ENCODE measurements at regions not wholly inside any gene's neighbourhood (a gene's known extent, or its start where the extent isn't known, plus 50 kb on each side); places are given as distances from the start of the nearest gene placed in this dataset.

DNA sequence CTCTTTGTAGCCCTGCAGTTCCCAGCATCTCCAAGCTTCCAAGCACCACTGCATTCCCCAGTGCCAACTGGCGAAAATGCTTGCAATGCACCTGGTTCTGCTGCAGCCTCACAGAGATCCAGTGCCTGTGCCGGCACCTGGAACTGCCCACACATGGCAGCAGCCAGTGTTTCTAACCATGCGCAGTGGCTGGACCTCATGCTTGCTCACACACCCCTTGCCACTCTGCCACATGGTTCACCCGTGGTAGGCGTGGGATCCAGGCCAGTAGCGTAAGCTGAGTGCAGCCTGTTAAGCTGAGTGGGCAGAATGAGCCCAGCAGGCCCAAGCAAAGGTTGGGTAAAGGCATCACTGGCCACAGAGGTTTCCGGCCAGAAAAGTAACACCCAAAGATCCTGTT lies 214.1 kb upstream of the VLDLR start:
- TF ChIP-seq, protein P1, sequence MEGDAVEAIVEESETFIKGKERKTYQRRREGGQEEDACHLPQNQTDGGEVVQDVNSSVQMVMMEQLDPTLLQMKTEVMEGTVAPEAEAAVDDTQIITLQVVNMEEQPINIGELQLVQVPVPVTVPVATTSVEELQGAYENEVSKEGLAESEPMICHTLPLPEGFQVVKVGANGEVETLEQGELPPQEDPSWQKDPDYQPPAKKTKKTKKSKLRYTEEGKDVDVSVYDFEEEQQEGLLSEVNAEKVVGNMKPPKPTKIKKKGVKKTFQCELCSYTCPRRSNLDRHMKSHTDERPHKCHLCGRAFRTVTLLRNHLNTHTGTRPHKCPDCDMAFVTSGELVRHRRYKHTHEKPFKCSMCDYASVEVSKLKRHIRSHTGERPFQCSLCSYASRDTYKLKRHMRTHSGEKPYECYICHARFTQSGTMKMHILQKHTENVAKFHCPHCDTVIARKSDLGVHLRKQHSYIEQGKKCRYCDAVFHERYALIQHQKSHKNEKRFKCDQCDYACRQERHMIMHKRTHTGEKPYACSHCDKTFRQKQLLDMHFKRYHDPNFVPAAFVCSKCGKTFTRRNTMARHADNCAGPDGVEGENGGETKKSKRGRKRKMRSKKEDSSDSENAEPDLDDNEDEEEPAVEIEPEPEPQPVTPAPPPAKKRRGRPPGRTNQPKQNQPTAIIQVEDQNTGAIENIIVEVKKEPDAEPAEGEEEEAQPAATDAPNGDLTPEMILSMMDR (IDR thresholded peaks at IDR 0.05; ENCODE audit: extremely low read depth, missing control alignments), result no peak
- no peak for DNase-seq (ENCODE audit: low spot score)

DNA sequence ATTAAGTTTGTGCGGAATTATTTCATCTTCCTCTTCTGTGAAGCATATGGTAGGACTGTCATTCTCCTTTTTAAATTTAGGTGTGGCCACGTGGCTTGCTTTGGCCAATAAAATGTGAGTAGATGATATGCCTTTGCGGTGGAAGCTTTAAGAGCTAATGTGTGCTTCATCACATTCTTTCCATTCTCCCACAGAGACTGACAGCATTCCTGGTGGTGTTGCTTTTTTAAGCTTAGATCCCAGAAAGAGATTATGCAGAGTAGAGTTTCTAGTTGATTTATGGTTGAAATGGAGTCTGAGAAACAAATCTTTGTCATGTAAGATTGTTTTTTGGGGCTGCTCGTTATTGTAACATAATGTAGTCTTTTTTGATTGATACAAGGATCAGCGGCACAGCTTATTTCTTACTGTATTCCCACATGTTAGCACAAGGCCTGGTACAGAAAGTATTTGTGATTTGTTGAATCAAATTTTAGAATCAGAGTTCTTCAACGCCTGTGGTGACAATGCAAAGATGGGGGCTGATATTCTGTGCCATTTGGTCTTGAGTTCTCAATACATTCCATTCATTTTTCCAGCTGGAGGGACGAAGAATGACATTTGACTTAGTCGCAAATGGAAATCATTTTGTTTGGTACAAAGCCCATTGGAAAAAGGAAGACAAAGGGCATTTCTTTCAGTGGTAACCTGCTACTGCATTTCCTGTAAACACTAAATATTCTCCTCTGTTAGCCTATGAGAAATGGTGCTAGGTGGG lies 209.9 kb upstream of the VLDLR start:
- no peak for DNase-seq (ENCODE audit: low spot score)
- TF ChIP-seq, protein P1 (IDR thresholded peaks at IDR 0.05; ENCODE audit: extremely low read depth, missing control alignments), result no peak

DNA sequence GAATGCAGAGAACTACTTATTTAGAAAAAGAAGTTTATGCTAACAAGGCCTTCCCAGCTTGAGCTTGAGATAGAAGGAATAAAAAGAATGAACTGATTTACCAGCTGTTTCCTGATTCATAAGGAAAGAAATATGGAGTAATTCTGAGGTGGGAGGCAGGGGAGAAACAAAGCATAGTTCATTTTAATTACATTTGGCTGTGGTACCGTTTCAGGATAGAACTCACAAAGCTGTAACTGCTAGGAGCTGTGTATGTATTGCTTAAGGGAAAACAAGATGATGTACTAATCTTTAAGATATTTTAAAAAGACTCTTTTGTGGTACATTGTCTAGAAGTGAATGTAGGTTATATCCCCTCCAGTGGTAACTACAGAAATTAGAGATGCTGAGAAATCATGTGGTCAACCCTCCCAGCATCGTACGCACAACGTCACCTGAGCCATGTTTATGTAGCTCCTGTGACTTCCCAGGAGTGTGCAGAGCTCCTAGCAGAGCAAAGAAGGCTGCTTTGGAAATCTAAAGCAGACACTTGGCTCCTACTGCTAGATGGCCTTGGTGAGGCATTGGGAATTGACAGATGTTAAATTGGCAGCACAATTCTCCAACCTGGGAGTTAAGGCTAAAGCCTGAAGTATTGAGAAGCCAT lies 208.3 kb upstream of the VLDLR start:
- DNase-seq (ENCODE audit: low spot score), result no peak
- TF ChIP-seq, protein P1 (IDR thresholded peaks at IDR 0.05; ENCODE audit: extremely low read depth, missing control alignments), result no peak

DNA sequence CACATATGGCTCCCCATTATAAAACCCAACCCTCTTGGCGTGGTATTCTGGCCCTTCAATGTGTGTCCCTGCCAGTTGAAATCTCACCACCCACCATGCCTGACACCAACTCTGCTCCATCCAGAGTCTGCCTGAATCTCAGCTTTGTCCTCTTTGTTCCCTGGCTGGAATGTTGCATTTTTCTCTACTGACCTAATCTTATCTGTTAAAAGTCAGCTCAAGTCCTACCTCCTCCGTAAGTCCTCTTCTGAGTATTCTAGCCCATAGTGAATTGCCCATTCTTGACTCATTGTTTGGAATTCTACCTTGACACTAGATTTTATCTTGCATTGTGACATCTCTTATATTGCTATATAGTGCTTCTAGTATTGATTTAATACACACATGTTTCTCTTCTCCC lies 207.1 kb upstream of the VLDLR start:
- TF ChIP-seq, protein P1 (IDR thresholded peaks at IDR 0.05; ENCODE audit: extremely low read depth, missing control alignments), result no peak
- DNase-seq (ENCODE audit: low spot score), result no peak

DNA sequence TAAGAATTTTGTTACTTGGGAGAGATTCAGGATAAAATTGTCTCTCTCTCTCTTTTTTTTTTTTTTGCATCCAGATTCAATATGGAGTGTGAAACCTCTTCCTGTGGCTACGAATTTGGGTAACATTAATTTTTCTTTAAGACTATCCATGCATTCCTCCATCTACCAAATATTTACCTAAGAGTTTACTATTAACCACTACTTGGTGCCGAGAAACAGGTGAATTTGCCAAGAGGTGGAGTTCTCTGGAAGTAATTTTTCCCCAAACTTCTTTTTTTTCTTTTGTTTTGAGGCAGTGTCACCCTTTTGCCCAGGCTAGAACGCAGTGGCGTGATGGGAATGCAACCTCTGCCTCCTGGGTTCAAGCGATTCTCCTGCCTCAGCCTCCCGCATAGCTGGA lies 206.3 kb upstream of the VLDLR start:
- no peak for DNase-seq (ENCODE audit: low spot score)
- TF ChIP-seq, protein P1 (IDR thresholded peaks at IDR 0.05; ENCODE audit: extremely low read depth, missing control alignments), result no peak

DNA sequence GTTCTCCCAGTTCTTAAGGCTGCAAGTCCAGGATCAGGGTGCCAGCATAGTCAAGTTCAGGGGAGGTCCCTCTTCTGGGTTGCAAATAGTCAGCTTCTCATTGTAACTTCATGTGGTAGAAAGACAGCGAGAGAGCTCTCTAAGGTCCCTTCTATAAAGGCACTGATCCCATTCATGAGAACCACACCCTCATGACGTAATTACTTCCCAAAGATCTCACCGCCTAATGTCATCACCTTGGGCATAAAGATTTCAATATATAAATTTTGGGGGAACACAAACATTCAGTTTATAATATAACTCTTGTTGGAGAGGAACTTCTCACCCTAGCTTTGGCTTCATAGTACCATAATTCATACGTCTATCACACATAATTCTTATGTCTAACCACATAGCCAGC lies 203.9 kb upstream of the VLDLR start:
- TF ChIP-seq, protein P1 (IDR thresholded peaks at IDR 0.05; ENCODE audit: extremely low read depth, missing control alignments), result no peak
- DNase-seq (ENCODE audit: low spot score), result no peak

DNA sequence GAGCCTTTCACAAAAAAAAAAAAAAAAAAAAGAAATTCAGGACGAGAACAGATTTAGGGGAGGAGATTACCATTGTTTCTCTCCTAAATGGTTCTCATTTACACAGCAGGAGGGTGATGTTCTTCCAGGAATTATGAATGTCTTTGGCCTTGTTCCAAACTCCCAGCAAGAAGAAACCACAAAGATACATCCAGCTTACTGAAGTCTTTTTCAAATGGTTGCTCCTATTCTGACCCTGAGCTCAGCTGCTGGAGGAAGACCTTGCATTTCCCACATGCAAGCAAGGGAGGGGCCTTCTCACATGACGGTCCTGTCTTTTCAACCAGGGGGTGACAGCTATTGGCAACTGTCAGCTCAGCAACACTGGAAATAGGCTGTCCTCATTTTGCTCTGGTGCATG lies 203.0 kb upstream of the VLDLR start:
- DNase-seq (ENCODE audit: low spot score), result no peak
- TF ChIP-seq, protein P1 (IDR thresholded peaks at IDR 0.05; ENCODE audit: extremely low read depth, missing control alignments), result no peak

All from GM20000 (cell line).